ENCODE measurements at regions not wholly inside any gene's neighbourhood (a gene's known extent, or its start where the extent isn't known, plus 50 kb on each side); places are given as distances from the start of the nearest gene placed in this dataset.
A peak's percentile ranks its signal among the peaks of the same experiment; 100 is the strongest.
"Not testable (repeated sequence)": the region's sequence is repeated elsewhere in the genome, so short reads cannot be mapped to it uniquely, and the experiment has no call there.

DNA sequence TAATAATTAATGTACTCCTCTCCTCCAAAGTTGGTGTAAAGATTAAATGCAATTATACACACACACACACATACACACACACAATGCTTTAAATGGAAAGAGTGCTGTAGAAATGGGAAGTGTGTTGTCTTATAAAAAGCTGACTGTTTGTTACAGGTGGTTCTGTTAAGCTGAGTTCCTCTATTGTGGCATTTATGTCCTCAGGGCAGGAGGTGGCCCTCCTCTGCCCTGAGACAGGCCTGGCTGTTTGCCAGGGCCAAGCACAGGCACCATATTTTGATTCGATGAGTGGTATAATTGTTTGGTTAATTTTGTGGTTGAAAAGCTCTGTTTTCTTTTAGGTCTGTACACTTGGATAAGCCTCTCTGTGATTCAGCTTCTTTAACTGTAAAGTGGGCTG lies 573.9 kb downstream of the KIF4B start:
- DNase-seq (ENCODE audit: low read depth in 4 of 4, low spot score in 3 of 4), result no peak

DNA sequence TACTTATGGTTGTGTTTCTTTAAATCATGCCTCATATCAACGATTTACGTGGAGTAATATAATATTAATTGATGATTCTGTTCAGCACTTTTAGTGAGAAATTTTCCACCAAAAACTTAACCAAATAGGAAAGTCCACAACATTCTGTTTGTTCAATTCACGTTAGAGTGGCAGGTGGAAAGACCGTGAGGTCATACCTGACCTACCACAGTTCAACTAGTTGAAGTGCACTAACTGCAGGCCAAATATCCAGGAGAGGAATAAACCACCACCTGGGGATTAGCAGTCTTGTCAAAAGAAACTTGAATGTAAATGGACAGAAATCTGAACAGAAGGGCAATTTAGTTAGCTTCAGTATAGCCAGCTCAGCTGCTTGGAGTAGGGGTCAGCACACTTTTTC lies 577.7 kb downstream of the KIF4B start:
- no peak for DNase-seq (ENCODE audit: low read depth in 4 of 4, low spot score in 3 of 4)

DNA sequence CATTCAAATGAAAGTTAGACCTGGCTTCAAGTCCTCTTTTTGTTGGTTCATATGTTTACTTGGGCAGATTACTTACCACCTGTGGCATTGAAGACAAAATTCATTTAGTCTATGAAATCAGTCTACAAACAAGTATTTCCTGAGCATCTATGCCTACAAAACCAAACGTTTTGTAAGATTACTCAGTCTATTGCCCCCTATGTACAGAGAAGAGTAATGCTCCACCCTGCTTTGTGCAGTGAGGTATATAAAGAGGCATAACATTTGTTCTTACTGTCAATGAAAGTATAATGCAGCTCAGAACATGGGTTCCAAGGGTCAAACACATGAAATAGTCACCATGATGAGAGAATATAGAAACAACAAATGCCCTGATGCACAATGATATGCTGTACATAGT lies 580.7 kb downstream of the KIF4B start:
- no peak for DNase-seq (ENCODE audit: low read depth in 4 of 4, low spot score in 3 of 4)

DNA sequence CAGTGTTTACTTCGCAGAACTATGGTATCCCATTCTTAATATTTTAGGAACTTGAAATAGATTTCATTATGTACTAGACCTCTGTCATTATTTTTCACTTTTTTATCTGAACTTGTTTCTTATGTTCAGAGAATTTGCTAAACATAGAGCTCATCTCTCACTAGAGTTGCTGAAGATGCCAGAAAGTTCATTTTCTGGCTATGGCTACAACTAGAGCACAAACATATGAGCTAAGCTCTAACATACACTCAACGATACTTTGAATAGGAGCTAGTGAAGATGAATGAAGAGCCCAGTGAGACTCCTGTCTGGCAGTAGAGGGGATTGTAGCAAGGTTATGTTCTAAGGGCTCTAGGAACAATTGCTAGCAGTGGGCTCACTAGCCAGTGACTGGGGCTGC lies 582.2 kb downstream of the KIF4B start:
- no peak for DNase-seq (ENCODE audit: low read depth in 4 of 4, low spot score in 3 of 4)

DNA sequence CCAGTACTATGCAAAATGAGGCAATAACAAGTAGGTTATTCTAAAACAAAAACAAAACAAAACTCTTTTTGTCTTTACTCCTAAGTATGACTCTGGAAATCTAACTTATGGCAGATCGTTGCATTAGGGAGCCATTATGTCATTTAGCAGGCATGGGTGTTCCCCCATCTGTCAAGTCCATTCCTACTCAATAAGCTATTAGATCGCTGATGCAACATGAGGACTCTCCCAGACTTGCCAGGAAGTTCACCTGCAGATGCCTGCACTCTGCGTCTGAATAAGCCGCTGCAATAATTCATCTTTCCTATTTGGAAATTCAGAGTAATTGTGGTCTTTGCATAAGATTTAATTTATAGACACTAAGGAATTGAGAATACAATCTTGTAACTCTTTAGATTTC lies 585.0 kb downstream of the KIF4B start:
- no peak for DNase-seq (ENCODE audit: low read depth in 4 of 4, low spot score in 3 of 4)

DNA sequence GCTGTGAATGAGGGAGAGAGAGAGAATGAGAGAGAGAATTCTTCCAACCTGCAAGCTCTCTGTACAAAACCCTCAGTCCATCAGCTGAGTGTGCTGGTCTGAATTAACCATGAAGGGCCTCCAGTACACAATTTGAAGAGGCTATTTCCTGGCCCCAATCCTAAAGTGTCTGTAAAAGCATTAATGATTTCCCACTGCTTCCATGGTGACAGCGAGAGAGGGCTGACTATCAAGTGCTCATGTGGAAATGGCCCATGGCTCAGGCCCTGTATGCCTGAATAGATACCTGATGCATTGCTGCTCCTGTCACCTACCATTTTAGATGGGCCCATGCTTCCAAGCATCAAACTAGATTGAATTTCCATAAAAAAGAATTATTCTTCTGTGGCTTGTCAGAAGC lies 592.4 kb downstream of the KIF4B start:
- no peak for DNase-seq (ENCODE audit: low read depth in 4 of 4, low spot score in 3 of 4)

DNA sequence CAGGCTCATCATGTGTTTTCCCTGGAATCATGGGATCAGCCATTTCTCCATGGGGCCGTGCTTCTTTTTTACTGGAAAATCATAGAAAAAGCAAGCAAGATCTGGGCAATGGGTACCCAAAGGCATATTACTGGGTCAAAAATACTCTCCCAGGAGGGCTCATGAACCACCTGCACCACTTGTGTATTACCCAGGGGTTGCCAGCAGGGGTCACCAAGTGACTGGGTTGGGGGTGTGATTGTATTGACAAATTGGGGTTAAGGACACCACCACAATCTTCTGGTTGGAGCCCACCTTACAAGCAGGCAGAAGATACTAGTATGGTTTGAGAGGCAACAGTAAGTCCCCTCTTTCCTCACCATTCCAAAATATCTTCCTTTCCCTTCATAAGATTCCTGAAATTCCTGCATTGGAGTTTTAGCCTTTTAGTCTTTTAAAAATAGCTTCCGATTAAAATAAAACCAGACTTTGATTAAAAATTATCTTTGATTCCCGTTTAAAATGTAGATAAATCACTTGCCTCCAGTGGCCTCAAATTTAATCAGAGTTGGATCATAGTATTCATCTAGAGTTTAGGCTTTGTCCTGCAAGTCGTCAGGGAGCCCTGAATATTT lies 603.3 kb downstream of the KIF4B start:
- peak in 2 of 4 donors; percentile 1 to 3 for DNase-seq (ENCODE audit: low read depth in 4 of 4, low spot score in 3 of 4)

DNA sequence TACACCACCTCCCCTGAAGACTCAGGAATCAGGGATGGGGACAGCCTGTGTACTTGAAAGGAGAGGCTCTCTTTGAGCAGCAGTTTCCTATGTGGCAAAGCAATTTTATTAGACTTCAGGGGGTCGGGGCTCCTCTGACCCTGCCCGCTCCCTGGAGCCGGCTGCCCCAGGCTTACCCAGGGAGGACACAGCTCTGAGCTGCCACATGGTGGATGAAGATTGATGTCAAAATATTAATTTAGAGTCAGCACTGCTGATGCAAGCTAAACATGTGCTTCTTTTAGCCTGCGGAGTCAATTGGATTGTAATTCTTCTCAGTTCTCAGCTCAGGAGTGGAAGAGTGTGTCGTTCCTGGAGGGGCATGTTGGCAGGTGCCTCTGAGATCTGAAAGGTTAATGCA lies 606.1 kb downstream of the KIF4B start:
- no peak for DNase-seq (ENCODE audit: low read depth in 4 of 4, low spot score in 3 of 4)

DNA sequence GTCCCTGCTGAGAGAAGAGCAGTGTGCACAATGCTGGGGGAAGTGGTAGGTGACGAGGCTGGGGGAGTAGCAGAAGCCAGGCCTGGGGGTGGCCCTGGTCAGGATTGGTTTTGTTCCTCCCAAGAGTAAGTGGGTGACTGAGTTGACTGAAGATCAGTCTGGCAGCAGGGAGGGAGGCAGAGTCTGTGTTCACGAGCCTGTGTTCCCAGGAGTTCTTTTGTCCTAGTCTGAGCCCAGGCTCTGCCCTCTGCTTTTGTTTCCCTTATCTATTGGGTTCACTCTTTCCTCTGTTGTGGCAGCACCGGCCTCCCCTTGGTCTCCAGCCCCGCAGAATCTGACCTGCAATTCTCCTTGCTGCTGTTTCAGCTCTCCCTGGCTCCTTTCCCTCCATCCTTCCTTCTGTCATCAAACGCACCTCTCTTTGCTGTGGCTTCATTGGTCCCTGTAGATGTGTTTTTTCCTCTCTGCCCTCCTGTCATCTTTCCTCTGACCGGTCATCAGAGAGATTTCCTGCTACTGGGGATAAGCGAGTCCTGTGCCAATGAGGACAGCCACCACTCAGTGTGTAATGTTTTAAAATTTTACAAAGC lies 607.4 kb downstream of the KIF4B start:
- DNase-seq (ENCODE audit: low read depth in 4 of 4, low spot score in 3 of 4), result no peak

DNA sequence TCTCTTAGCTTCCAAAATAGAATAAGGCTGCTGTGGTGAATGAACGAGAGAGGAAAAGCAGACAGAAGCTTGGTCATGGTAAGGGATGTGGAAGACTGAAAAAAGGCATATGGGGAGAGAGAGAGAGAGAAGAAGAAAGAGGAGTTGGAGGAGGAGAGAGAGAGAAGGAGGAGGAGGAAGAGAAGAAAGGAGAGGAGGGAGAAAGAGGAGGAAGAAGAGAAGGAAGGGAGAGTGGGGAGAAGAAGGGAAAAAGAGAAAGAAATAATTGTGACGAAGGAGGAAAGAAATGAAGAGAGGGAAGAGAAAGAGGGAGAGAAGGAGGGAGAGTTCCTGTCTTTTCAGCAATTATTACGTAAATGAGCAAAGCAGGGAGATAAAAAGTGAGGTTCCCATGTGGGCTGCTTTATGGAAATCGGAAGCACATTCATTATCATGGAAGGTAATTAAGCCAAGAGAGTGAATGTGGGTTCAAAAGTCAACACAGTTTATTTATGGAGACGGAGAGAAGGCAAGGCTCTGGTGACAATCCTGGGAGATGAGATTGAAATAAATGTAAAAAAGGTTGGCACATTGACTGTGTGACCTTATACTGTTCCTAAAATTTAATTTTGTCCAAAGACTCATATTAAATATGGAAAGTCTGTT lies 611.2 kb downstream of the KIF4B start:
- no peak for DNase-seq (ENCODE audit: low read depth in 4 of 4, low spot score in 3 of 4)

DNA sequence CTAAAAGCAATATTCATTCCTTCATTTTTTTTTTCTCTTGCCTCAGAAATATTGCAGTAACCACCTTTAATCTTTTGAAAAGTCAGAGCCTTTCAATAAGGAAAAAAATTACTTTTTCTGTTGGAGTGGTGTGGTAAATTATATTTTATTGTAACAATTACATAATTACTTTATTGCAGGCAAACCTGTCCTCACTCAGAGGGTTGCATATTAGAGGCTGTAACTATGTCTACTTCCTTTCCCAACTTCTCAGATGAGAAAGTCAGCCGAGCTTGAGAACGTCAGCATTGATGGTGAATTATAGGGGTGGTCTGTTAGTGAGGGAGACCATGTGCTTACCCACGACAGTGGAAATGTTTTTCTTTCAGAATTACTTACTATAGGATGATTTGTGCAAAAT lies 611.8 kb downstream of the KIF4B start:
- DNase-seq (ENCODE audit: low read depth in 4 of 4, low spot score in 3 of 4), result no peak

DNA sequence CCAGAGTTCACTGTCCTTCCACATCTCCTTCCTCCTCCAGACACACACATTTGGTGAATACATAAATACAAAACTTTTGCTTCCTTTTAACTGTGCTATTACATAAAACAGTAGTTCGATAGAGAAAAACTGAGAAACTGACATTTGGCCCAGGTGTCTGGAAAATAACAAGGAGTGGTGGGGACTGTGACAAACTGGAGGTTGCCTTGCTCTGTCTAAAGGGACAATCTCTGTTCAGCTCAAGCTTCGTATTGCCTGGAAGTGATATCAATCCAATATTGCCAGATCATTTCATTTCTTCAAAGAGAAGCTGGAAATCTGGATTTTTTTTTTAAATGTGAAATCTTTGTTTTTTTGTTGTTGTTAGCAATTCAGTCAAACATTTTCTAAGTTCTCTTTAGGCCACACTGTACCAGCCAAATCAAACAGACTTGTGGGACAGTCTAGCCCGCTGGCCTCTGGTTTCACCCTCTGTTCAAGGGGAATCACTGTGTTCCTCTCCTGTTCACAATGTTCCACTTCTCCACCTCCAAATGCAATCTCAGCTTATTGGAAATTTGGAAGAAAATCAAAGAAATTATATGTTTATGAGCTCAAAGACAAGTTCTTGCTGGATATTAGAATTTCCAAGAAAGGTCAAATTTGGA lies 612.5 kb downstream of the KIF4B start:
- DNase-seq (ENCODE audit: low read depth in 4 of 4, low spot score in 3 of 4), result no peak

DNA sequence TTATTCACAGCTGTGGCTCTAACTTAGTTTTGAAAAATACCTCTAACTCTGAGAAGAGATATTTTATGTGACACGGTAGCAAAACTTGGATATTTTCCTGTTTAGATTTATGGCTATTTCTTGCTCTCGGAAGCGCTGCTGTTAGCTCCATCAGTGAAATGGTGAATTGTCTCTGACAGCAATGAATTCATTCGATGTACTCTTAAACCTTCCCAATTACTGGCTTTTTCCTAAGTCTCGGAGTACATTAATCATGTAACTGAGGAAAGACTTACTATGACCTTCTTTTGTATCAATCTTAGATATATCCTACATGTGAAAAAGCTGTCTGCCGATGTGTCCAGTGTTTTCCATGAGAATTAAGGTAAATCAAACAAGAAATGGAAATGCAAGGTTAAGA lies 613.0 kb downstream of the KIF4B start:
- DNase-seq (ENCODE audit: low read depth in 4 of 4, low spot score in 3 of 4), result no peak

DNA sequence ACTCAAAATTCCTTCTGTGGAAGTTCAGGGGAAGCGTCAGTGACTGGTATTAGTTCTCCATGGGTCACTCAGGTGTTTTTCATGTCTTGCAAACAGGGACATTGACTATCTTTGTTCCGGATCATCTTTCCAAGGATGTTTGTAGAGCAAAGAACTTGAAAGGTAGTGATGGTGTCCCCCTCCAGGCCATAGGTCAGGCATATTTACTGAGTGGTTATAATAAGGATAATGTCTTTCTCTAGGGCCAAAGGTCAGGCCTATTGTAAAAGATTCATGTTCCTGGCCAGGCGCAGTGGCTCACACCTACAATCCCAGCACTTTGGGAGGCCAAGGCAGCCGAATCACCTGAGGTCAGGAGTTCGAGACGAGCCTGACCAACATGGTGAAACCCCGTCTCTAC lies 614.8 kb downstream of the KIF4B start:
- DNase-seq (ENCODE audit: low read depth in 4 of 4, low spot score in 3 of 4), result no peak

DNA sequence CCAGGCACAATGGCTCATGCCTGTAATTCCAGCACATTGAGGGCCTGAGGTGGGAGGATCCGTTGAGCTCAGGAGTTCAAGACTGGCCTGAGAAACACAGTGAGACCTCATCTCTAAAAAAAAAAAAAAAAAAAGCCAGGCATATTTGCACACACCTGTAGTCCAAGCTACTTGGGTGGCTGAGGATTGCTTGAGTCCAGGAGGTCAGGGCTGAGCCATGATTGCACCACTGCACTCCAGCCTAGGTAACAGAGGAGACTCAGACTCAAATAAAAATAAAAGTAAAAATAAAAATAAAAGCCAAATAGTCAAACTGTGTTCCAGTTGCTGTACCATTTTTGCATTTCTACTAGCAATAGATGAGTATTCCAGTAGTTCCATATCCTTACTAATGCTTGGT lies 616.0 kb downstream of the KIF4B start:
- DNase-seq (ENCODE audit: low read depth in 4 of 4, low spot score in 3 of 4), result no peak

DNA sequence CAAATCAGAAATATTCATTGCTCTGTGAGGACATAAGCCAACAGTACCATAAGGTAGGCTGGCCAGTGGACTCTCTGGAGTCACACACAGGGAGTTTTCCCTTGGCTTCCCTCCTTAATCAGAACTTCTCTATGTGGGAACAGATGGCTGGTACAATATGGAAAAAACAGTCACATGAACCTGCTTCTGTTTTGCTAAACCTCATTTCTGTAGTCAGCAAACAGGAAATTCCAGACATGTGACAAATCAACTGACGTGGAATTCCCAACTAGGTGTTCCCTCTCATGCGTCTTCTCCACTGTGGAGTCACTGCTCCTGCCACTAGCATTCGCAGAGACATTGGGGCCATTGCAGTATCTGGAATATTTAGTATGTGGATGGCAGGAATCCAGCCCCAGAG lies 617.6 kb downstream of the KIF4B start:
- no peak for DNase-seq (ENCODE audit: low read depth in 4 of 4, low spot score in 3 of 4)

DNA sequence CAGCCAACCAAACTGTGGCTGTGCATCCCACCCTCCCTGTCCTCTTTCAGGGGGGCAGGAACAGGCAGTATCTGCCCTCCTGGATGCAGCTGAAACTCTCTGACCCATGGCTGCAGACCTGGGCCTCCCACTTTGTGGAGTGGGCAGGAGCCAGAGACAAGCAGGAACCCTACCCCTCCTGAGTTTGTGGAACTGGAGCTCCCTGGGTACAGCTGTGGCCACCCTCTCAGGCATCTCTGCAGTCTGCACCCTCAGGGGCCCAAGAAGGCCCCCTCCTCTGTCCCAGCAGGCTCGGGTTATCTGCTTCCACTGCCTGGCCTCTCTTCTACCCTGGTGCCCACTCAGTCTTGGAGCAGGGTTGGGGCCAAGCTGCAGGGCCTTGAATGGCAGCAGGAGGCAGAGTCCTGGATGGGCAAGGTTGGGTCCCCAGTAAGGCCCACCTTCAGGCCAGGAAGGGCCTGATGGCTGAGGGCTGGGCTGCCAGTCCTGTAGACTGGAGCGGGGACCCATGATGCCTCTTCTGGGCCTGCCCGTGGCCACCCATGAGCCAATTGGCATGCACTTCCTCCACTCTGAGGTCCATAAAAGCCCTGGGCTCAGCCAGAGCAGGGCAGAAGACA lies 619.9 kb downstream of the KIF4B start:
- no peak for DNase-seq (ENCODE audit: low read depth in 4 of 4, low spot score in 3 of 4)

DNA sequence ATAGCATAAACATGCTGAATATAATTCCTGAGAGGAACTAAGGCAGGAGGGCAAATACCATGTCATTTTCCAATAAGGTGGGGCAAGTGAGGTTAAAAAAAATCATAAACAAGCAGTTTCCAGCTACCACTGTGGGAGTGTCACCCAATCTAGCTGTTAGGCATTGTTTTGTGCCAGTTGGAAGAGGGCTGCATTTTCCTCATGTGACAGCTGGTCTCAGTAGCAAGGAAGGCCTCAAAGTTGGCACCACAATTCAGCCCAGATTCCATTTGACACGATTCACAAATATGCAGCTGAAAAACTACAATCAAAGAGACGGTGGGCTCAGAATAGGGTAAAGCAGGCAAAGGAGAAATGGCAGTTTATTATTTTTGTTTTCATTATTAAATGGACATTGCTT lies 636.1 kb downstream of the KIF4B start:
- no peak for DNase-seq (ENCODE audit: low read depth in 4 of 4, low spot score in 3 of 4)

DNA sequence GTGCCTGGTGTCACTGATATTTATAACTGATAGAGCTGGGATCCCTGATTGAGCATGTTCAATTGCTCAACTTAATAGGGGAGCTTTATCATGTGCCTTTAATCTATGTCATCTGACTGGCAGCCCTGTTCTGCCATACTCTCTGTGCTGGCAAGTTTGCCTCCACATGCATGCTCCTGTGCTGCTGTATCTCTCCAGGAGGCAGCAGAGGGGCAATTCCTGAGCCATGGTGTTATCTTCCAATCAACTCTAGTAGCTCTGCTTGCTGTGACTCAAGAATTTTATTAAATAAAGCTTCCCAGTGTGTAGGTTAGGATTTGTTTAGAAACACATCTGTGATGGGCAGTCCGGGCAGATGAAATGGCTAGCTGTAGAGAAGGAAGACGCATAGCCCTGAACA lies 642.0 kb downstream of the KIF4B start:
- DNase-seq (ENCODE audit: low read depth in 4 of 4, low spot score in 3 of 4), result no peak

DNA sequence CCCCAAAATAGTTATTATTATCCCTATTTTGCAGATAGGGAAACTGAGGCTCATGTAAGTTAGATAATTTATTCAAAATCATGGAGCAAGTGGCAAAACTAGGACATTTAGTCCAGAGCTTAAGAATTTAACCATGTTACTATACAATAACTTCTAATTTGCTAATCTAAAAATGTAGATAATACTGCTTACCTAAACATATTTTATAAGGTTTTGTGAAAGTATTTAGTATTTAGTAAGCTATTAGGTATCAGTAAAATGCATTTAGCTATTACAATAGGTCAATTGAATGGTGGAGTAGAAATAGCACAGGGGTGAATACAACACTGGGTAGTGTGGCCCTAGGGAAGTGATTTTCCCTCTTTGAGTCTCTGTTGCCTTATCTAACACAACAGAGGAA lies 648.3 kb downstream of the KIF4B start:
- no peak for DNase-seq (ENCODE audit: low read depth in 4 of 4, low spot score in 3 of 4)

DNA sequence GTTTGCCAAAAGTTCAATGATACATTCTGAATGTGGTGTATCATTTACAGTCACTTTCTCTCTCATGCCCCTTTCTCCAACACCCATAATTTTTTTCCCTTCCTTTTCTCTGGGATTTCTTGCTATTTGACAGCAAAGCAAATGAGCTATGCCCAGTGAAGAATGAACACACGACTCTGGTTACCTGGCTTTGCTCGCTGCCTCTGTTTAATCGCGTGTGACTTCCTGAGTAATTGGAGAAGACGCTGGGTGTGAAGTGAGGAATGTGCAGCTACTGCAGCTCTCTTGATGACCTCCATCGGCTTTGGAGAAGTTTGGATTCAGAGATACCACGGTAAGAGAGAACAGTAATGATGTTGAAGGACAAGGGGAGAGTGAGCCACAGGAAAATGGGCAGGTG lies 651.8 kb downstream of the KIF4B start:
- peak in 3 of 4 donors; percentile 23 to 65 (median 55) for DNase-seq (ENCODE audit: low read depth in 4 of 4, low spot score in 3 of 4)

DNA sequence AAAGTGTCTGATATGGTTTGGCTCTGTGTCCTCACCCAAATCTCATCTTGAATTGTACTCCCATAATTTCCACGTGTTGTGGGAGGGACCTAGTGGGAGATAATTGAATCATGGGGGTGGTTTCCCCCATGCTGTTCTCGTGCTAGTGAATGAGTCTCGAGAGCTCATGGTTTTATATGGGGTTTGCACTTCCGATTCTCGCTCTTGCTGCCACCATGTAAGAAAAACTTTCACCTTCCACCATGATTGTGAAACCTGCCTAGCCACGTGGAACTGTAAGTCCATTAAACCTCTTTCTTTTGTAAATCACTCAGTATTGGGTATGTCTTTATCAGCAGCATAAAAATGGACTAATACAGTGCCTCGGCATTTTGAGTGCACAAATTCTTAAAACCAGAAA lies 655.0 kb upstream of the SGCD start:
- not testable (repeated sequence) for DNase-seq (ENCODE audit: low read depth in 4 of 4, low spot score in 3 of 4)

All from right renal pelvis (tissue), 4 donors.